ENCODE measurements at regions not wholly inside any gene's neighbourhood (a gene's known extent, or its start where the extent isn't known, plus 50 kb on each side); places are given as distances from the start of the nearest gene placed in this dataset.

DNA sequence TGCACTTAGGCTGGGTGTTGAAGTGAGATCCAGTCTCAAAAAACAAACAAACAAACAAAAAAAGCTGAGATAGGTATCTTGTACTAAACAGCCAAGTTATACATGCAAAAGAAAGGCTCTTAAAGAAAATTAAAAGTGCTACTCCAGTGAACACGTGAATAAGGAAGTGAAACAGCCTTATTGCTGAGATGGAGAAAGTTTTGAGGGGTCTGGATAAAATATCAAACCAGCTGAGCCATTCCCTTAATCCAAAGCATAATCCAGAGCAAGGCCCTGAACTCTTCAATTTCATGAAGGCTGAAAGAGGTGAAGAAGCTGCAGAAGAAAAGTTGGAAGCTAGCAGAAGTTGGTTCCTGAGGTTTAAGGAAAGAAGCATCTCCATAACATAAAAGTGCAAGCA is 360.5 kb upstream of the DAB1 start:
- DNase-seq, result no peak

DNA sequence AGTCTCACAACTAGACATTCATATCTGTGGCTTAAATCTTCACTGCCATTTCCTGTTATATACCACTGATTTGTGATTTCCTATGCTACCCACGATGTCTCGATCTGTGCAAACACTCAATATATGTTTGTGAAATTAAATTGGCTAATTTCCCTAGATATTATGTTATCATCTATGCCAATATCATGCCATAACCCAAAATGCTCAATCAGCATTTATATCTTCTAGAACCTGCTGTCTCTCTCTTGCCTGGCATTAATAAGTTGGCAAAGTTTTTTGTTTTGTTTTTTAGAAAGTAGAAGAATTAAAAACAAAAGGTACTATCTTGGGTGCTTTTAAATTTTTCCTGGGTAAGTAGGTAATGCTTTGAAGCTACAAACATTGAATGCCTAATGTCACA is 358.5 kb upstream of the DAB1 start:
- no peak for DNase-seq

- no peak for DNase-seq
These were observed 348.8 kb upstream of the DAB1 start for GRCh38 chr1:57772580-57773195.

DNA sequence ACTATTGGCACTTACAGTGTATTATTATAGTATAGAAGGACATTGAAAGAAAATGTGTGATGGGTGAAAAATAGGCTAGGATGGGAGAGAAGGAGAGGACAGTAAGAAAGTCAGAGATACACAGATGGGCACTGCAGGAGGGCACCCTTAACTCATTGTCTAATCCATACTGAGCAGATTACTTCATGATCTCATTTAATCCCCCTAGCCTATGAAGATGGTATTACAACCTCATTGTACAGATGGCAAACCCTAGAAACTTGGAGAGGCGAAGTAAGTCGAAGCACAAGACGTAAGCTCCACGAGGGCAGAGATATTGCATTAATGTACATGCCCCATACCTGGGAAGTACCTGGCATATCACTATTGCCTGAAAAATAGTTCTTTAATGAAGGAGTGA is 346.9 kb upstream of the DAB1 start:
- no peak for DNase-seq

DNA sequence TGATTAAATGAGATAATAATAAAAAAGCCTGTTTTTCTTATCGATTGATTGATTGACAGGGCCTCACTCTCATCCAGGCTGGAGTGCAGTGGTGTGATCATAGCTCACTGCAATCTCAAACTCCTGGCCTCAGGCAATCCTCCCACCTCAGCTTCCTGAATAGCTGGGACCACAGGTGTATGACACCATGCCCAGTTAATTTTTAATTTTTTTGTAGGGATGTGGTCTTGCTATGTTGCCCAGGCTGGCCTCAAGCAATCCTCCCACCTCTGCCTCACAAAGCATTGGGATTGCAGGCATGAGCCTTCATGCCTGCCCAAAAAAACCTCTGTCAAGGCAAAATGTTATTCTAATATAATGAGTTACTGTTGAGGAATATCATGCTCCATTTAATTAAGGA is 346.4 kb upstream of the DAB1 start:
- DNase-seq, result no peak

- no peak for DNase-seq
These were observed 337.8 kb upstream of the DAB1 start for GRCh38 chr1:57761628-57762027.

DNA sequence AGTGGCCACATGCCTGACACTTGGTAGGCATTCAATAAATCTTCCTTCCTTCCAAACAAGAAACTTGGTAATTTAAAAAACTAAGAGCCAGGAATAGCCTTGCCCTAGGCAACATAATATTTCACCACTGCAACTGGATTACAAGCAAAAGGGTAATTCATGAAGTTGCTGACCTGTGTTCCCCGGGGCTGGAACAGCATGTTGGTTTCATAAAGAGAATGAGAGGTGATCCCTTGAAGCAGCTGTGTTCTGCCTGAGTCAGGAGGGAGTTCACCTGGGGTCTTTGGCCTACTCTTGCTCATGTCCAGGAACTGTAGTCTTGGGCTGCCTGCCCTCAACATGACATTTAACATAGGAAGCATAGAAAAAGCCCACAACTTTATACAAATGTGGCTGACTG is 329.0 kb upstream of the DAB1 start:
- DNase-seq, result no peak

DNA sequence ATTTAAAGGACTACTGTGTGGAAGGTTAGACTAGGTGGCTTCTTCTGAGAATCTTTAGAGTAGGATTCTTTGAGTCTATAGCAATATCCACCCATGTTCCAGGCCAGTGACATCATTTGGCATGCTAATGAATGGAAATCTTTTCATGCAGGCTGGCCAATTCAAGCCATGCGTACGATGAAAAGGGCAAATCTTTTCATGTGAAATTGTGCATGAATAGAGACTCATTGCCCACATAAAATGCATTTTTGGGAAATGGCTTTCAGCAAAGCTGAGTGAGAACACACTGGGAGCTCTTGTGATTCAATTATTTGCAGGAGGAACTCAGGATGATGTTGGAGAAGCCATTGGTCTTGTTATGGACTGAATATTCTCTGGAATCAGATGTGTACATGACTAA is 324.9 kb upstream of the DAB1 start:
- no peak for DNase-seq

DNA sequence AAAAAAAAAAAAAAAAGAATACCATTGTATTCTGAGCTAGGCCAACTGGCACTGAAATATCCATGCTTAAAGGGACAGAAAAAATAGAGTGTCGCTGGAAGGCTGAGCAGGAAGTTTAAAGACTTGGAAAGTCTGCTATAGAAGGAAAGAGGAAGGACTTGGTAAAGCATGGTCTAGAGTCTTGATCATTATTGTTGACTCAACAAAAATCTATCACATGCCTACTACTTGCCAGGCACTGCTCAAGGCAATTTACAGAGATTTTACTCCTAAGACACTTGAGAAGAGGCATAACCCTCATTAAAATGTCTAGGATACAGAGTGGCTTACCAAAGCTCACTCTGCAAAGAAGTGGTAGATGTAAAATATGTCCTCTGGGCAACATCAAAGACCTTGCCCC is 324.0 kb upstream of the DAB1 start:
- no peak for DNase-seq

DNA sequence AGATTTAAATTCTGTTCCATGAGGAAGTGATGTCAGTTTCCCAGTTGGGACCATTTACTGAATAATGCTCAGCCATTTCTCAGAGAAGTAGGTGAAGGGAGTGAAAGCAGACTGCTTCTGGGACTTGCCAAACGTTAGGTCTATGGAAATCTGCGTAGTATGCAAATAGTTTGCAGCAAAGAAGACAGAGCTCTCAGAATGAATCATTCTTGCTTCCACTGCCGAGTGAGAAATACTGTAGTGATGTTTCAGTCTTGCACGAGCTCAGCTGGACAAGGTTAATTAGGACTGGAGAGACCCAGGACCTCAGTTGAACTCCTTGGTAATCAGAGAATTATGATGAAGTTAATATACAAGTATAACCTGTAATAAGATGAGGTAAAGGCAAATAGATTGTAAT is 317.7 kb upstream of the DAB1 start:
- DNase-seq, result no peak

GRCh38 chr1:57736940-57737339 is 313.1 kb upstream of the DAB1 start:
- DNase-seq, result no peak

- DNase-seq, result no peak
These were observed 305.3 kb upstream of the DAB1 start for GRCh38 chr1:57729181-57729580.

- DNase-seq, result no peak
These were observed 303.3 kb upstream of the DAB1 start for GRCh38 chr1:57727121-57727520.

GRCh38 chr1:57725318-57725717 is 301.5 kb upstream of the DAB1 start:
- DNase-seq, result no peak

DNA sequence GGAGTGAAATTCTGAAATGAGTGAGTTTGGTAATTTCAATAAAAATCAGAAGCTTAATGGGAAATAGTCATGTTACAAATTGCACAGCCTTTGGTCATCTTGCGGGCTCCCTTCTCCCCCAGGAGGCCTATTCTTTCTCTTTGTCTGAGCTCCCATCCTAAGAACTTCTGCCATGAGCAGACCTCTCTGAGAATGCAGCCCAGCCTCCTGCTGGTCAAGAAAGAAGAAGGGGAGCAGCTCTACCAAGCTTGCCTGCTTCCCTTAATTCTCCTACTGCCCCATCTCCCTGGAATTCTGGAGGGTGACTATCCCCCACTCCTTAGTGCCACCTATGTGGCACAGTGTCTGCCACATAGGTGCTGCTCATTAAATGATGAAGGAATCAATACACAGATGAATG is 300.7 kb upstream of the DAB1 start:
- DNase-seq, result no peak

DNA sequence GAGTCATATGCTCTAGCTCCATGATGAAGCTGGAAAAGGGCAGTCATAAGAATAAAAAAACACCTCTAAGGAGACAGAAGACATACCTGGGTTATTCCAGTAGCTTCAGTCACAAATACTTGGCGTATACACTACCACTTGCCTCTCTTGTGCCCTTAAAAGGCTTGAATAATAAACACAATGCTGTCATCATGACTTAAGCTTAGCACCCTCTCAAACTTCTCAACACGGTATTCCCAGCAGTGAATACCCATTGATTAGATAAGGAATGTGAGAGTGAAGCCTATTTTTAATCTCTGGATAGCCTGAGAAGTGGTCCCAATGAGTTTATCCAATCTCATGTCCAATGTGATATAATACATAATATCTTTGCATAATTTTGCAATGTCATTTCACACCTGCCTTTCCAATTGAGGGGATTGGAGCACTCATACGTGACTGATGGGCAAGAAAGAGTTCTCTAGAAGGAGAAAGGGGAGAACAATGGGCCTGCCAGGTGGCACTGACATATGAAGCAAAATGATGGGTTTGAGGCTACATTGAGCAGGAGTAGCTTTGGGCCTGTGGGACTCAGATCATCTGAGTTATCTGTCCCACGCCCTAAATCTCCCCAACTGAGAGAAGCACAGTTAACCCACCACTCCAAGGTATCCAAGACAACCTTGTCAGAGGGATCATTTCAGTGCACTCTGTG is 298.6 kb upstream of the DAB1 start:
- DNase-seq, result no peak

- DNase-seq, result no peak
These were observed 297.1 kb upstream of the DAB1 start for GRCh38 chr1:57721001-57721400.

GRCh38 chr1:57719274-57719673 is 295.4 kb upstream of the DAB1 start:
- DNase-seq, result no peak

DNA sequence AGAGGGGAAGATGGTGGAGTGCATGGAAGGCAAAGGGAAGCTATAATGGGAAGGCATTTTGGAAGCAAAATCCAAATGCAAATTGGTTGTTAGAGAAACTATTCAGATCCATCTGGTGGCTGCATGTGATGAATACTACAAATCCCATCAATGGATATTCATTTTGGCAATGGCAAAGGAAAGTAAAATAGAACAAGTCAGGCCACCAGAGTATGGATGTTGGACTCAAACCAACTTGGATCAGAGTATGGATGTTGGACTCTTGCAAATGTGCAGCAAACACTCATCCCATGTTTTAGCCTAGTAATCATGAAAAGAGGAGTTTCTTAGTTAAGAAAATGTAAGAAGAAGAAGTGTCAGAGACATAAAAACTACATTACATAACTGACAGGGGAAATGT is 289.6 kb upstream of the DAB1 start:
- no peak for DNase-seq

GRCh38 chr1:57712846-57713245 is 289.0 kb upstream of the DAB1 start:
- DNase-seq, result no peak

DNA sequence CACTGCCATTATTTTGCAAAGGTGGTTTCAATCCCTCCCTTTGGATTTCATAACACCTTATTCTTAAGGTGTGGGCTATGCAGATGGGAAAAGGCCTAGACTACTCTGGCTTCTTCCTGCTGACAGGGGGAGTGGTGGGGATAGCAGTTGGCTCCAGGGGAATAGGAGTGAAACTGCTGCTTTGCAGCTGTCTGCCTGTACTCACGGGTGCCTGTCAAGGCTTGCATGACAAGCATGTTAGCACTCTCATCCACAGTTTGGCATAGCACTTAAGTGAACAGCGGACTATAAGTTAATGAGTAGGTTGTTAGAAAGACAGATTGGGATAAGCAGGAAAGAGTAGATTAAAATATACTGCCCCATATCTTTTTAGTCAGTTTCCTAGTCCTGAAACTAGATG is 287.5 kb upstream of the DAB1 start:
- no peak for DNase-seq

DNA sequence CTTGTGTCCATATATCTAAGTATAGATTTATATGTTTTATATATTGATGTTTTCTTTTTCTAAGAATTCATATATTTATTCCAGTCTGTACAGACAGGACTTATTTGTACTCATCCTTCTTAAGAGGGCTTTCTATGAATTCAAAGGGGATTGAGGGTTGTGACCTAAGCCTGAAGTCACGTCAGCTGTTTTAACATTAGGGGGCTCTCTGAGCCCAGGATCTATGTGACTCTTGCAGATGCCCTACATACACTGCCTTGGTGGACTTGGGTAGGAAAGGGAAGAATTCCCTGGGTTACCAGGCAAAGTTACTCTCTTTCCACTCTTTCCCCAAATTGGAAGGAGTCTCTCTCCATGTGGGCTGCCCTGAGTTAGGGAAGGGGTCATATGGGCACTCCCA is 283.8 kb upstream of the DAB1 start:
- no peak for DNase-seq

DNA sequence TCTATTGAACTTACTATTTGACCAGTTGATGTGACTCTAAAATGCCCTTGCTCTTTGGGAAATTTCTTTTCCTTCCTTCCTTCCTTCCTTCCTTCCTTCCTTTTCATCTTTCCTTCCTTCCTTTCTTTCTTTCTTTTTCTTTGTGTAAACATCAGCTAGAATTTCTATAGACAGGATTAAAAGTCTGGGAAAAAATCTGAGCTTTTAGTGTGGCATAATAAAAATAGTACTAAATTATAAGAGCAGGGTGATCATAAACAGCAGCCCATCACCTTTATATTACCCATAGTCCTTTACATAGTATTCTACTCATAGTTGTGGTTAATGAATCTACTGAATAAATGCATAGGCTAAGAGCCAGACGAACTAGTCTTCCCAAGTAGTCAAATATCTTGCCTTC is 281.0 kb upstream of the DAB1 start:
- no peak for DNase-seq

DNA sequence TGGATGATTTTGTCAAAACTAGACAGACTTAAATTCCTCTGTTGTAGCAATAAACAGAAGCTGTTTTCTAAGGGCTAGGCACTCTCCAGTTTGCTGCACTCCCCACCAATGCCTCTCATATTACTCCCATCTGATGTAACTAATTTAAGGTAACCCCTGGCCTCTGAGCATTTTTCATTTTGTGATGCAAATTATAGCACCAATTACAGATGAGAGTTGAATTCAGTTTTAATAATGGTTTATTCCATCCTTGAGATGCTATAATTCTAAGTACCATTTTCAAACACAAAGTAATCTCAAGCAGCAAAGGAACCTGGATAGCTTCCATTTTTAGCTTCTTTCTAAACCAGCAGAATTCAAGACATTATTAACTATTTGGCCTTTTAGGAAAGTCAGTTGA is 280.4 kb upstream of the DAB1 start:
- DNase-seq, result no peak

DNA sequence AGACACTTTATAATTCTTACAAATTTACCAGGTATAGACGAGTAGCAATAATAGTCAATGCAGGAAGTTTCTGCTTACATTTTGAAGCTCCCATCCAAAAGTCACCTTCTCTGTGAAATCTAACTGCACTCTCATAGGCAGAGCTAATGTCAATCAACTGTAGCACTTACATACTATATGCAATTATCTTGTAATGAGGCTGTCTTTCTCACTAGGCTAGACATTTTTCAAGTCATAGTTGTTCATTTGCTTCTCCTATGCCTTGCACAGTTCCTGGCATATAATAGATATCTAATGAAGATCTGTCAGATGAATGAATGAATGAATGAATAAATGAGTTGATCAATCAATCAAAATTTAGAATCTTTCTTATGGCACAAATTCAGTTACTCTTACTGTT is 273.0 kb upstream of the DAB1 start:
- DNase-seq, result no peak
